ENCODE measurements at regions not wholly inside any gene's neighbourhood (a gene's known extent, or its start where the extent isn't known, plus 50 kb on each side); places are given as distances from the start of the nearest gene placed in this dataset.

- TF ChIP-seq CTCF (IDR thresholded peaks at IDR 0.05) (no peak), POLR2A (IDR thresholded peaks at IDR 0.05) (no peak)
These were observed 1094.3 kb upstream of the SLC10A2 start for GRCh38 chr13:104160536-104160935.

Data from lower leg skin (tissue), 3 donors.